Daoy (cell line): ENCODE measurements at regions not wholly inside any gene's neighbourhood (a gene's known extent, or its start where the extent isn't known, plus 50 kb on each side); places are given as distances from the start of the nearest gene placed in this dataset.
"Not testable (repeated sequence)": the region's sequence is repeated elsewhere in the genome, so short reads cannot be mapped to it uniquely, and the experiment has no call there.

Experiments
- DNase-seq: peaks from one replicate; pipeline ENCODE4 v3.0.0-alpha.2; 2015; ENCODE audit warnings: low read depth

DNA sequence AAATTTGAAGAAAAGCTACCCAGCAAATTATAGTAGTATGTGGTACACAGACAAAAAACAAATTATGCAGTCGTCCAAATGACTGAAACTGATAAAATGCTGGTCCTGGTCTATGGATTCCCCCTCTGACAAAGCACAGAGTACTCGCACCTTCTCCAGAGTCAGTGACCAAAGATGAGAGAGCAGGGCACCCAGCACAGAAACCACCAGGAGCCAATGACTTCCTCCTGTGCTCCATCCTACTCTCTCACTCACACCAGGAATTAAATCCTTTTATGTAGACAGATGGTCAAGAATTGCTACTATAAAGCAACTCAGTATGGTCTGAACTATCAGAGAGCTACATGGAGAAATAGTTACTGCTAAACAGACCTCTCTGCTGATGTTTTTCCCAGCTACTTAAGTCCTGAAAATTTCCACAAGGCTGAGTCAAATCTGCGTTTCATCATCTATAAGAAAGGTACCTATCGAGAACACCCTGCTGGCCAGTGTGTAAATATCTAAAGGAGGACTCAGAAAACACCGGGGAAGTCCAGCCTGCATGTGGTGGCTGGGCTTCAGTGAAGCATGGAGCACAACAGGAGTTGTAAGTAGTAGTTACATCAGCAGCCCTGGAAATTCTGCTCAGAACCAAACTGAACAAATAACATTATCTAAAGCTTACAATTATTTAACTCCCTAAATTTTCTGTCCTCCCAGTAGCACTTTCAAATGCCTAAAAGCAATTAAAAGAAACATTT is 84.5 kb upstream of the FBXO28 start:
- not testable (repeated sequence) for DNase-seq

DNA sequence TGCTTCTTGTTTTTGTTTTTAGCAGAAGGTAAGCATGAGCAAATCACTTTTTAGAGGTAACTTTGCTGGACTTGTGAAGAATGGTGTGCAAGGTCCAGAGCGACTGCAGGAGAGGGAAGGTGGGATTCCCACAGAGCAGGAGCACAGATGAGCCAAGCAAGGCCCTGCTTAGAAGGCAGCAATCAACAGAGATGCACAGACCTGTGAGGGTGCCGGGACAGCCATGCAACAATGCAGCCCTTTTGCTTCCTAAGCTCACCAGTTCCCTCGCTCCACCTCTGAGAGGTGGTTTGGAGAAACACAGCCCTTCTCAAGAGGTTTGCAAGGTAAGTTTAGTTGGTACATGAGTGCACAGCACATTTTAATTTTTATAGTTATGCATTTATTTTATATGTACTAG is 85.1 kb upstream of the FBXO28 start:
- not testable (repeated sequence) for DNase-seq

DNA sequence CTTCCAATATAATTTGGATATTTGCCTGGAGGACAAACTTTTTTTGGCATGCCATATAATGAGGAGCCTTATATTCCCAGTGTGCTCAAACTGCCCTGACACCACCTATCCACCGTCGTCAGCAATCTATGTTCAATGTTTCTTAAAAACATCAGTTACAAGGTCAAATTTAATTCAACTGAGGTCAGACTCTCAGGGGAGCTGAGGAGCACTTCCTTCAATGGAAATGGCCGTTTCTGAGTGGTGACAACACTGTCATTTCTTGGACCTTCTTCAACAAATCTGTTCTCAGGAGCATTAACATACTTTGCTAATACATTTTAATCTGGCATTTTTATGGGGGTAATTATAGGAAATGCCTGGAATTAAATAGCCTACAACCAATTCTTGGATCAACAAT is 90.8 kb upstream of the FBXO28 start:
- not testable (repeated sequence) for DNase-seq

DNA sequence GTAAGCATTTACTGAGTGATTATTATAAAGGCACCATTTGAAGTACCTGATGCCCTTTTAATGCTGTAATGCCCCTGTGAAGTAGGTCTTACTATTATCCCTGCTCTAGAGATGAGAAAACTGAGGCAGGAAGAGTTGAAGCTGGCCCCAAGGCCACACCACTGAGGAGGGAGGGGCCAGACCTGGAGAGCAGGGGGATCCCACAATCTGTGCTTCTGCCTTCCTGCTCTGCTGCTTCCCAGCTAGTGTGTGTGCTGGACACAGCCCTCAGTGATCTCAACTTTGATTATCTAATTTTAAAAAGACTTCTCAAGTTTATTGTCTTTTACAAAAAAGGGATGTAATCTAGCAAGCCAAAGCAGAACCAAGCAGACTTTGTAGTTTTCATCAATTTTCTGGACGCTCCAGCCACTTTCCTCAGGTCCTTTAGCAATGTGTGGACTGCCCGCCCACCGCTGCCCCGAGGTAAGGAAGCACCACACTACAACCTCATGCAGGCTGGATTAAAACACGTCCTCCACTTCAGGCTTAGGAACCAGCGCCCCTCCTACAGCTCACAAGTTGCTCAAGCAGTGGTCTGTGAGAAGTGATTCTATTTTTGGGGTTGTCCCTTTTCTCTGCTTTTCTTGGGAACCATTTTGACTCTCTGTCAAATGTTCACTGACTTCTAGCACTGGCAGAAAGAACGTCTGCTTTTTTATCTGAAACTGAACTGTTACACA is 91.5 kb upstream of the FBXO28 start:
- not testable (repeated sequence) for DNase-seq

DNA sequence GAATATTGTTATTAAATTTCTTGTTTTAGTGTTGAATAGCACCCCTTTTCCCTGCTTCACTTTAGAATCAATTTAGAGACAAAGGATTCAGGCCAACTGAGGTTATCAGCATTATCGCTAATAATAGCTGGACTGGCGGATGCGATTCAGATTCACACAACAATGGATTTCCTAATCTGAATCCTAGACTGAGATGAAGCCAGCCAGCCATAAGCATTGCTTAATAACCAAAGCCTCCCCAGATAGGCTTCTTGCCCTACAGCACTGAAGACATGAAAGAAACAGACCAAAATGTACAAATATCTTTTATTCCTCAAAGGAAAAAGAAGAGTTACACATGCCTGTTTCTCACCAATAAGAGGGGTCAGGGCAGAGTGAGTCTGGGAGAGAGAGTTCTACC is 94.0 kb upstream of the FBXO28 start:
- not testable (repeated sequence) for DNase-seq

DNA sequence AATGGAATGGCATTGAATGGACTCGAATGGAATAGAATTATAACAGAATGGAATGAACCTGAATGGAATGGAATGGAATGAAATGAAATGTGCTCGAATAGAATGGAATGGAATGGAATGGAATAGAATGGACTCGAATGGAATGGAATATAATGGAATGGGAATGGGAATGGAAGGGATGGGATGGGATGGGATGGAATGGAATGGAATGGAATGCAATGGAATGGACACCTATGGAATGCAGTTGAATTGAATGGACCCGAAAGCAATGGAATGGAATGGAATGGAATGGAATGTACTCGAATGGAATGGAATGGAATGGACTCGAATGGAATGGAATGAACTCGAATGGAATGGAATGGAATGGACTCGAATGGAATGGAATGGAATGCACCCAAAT is 98.1 kb upstream of the FBXO28 start:
- not testable (repeated sequence) for DNase-seq

DNA sequence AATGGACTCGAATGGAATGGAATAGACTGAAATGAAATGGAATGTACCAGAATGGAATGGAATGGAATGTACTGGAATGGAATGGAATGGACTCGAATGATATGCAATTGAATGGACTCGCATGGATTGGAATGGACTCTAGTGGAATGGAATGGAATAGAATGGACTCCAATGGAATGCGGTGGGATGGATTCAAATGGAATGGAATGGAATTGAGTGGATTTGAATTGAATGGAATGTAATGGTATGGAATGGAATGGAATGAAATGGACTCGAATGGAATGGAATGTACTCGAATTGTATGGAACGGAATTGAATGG is 99.6 kb upstream of the FBXO28 start:
- DNase-seq, result no peak

DNA sequence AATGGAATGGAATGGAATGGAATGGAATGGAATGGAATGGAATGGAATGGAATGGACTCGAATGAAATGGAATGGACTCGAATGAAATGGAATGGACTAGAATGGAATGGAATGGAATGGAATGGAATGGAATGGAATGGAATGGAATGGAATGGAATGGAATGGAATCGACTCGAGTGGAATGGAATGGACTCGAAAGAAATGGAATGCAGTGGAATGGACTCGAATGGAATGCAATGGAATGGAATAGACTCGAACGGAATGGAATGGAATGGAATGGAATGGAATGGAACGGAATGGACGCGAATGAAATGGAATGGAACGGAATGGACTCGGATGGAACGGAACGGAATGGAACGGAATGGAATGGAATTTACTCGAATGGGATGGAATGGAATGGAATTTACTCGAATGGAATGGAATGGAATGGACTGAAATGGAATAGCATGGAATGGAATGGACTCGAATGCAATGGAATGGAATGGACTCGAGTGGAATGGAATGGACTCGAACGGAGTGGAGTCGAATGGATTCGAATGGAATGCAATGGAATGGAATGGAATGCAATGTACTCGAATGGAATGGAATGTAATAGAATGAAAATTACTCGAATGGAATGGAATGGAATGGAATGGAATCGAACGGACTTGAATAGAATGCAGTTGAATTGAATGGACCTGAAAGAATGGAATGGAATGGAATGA is 100.1 kb upstream of the FBXO28 start:
- not testable (repeated sequence) for DNase-seq

DNA sequence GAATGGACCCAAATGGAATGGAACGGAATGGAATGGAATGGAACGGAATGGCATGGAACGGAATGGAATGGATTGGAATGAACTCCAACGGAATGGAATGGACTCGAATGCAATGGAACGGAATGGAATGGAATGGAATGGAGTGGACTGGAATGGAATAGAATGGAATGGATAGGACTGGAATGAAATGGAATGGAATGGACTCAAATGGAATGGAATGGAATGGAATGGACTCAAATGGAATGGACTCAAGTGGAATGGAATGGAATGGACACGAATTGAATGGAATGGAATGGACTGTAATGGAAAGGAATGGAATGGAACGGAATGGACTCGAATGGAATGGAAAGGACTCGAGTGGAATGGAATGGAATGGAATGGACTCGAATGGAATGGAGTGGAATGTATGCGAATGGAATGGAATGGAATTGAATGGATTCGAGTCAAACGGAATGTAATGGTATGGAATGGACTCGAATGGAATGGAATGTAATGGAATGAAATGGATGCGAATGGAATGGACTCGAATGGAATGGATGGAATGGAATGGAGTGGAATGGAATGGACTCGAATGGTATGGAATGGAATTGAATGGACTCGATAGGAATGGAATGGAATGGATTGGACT is 101.0 kb upstream of the FBXO28 start:
- DNase-seq, result peak; percentile 3

DNA sequence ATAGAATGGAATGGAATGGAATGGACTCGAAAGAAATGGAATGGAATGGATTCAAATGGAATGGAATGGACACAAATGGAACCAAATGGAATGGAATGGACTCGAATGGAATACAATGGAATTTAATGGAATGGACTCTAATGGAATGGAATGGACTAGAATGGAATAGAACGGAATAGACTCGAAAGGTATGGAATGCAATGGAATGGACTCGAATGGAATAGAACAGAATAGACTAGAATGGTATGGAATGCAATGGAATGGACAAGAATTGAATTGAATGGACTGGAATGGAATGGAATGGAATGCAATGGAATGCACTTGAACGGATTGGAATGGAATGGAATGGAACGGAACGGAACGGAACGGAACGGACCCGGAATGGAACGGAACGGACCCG is 101.7 kb upstream of the FBXO28 start:
- DNase-seq, result not testable (repeated sequence)

DNA sequence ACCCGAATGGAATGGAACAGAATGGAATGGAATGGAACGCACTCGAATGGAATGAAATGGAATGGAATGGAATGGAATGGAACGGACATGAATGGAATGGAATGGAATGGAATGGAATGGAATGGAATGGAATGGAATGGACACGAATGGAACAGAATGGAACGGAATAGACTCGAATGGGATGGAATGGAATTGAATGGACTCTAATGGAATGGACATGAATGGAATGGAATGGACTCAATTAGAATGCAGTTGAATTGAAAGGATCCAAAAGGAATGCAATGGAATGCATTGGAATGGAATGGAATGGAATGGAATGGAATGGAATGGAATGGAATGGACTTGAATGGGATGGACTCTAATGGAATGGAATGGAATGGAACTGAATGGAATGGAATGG is 102.2 kb upstream of the FBXO28 start:
- not testable (repeated sequence) for DNase-seq

DNA sequence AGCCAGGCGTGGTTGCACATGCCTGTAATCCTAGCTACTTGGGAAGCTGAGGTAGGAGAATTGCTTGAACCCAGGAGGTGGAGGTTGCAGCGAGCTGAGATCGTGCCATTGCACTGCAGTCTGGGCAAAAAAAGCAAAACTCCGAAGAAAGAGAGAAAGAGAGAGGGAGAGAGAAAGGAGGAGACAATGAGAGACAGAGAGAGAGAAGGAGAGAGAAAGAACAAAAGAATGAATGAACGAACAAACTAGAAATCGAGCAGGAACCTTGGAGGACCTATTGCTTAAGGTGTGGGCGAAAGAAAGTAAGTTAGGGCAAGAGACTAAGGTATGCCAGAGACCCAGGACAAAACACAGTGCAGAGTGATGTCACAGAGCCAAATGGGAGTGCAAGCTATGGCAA is 102.8 kb upstream of the FBXO28 start:
- not testable (repeated sequence) for DNase-seq

DNA sequence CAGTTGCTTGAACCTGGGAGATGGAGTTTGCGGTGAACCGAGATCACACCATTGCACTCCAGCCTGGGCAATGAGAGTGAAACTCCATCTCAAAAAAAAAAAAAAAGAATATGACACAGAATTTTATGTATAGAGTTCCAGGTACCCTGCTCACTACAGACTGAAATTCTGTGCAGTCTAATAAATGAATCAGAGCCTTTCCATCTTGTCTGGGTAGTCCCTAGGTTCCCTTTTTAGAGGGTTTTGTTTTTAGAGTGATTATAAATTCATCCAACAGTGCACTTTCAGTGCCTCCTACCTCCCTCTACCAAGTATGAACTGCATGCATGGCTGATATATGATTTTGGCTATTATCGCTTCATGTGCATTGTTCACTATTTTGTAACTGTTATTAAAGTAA is 107.9 kb upstream of the FBXO28 start:
- not testable (repeated sequence) for DNase-seq

DNA sequence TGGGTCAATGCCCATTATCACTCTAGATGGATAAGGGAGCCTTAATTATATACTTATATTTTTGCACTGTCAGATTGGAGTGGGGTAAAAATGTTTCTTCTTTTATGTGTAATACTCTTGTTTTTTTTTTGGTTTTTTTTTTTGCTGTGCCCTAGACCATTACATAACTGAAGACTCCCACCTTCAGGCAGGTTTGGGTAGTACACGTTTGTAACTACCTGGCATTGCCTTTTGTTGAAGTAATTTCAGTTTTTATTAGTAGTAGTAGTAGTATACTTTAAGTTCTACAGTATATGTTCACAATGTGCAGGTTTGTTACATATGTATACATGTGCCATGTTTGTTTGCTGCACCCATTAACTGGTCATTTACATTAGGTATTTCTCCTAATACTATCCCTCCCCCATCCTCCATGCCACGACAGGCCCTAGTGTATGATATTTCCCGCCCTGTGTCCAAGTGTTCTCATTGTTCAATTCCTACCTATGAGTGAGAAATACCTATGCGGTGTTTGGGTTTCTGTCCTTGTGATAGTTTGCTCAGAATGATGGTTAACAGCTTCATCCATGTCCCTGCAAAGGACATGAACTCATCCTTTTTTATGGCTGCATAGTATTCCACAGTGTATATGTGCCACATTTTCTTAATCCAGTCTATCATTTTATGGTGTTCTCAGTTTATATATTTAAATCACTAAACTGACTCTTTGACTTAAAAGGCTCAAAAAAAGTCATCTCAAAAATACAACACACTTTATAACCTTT is 109.2 kb upstream of the FBXO28 start:
- DNase-seq, result peak; percentile 44

DNA sequence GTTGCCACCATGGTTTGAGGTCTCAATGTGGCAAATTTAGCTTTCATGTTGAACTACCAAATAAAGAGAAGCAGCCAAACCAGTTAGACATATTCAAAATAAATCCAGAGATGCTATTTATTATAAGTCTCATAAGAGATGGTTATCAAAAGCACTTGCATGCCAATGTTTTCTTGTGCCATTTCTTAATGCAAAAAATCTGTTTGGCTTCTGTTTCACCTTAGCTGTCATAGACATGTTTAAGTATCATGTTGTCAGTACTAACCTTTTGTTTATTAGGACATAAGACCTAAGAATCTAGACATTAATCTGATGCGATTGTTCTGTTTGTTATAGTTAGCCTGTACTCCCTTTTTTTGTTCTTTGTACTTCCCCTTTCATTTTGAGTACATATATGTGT is 110.0 kb upstream of the FBXO28 start:
- not testable (repeated sequence) for DNase-seq

DNA sequence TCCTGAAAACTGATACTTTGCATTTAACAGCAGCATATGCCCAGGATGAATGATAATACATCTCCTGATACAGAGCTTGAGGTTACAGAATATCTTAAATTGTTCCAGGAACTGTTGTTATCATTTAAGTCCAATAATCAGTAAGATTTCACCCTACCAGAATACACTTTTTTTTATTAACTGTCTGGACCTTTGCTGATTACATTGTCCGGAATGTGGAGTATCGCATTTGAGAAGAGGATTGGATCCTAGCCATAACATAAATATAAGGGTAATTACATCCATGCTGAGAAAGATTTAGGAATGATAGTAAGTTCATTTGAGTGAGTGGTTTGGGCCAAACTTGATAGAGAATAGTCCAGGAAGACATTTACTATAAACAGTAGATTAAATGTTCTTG is 112.2 kb upstream of the FBXO28 start:
- DNase-seq, result not testable (repeated sequence)

DNA sequence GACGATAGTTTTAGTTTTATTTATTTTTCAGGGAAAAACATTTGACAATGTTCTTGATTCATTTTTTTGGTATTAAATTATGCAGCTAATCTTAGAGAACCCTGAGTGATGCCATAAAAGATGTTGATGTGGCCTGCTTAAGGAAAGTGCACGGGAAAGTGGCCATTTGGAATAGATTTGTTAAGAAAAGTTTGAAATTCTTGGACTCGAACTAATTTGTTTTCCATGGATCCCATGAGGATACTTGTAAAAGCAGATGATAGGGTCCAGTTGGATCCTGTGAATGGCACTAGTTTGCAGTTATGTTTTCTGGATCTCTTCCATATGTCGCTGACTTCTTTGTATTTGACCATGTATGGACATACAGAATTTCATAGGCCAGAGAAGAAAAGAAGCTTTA is 114.2 kb upstream of the FBXO28 start:
- not testable (repeated sequence) for DNase-seq

DNA sequence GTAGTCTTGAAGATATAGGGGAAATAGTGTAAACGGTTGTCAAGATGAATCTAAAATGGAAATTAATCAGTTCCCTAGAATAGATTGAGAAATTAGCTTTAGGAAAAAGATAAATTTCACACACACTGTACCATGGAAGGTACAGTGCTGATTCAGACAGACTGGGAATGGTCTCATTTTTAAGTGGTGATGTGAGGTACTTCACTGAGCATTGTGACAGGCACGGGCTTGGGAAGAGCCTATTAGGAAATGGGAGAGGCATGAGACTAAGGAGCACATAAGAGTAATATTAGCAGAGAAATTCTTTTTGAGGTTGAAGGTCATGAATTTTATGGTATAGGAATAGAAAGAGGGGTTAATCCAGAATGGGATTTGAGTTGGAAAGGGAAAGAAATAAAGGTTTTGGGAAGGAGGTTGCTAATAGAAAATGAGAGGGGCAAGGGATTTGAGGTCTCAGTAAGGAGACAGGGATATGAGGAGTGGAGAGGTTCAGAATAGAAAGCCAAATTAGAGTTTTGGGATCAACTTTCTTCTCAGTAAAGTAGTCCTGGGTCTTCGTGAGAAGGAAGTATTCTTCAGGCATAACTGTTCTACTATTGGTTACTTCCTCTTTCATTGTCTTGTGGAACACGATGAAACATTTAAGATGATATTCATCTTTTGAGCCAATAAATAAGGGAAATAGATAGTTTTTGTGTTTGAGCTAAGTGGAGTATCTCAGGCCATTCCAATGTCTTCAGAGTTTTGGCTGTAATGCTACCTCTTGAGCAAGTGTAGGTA is 115.0 kb upstream of the FBXO28 start:
- DNase-seq, result not testable (repeated sequence)

DNA sequence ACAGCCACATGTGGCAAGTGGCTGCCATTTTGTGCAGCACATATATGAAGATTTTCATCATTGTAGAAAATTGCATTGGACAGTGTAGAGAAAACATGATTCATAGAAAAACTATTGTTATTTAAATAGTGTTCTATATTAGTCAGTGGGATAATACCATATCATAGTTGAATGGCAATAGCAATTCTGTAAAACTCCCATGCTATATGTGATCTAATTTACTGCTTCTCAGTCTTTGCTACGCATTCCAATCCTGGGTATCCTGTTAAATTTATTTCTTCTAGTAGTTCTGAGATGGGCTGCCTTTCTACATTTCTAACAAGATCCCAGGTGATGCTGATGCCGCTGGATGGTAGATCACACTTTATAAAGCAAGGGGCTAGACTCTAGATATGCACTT is 117.5 kb upstream of the FBXO28 start:
- not testable (repeated sequence) for DNase-seq

DNA sequence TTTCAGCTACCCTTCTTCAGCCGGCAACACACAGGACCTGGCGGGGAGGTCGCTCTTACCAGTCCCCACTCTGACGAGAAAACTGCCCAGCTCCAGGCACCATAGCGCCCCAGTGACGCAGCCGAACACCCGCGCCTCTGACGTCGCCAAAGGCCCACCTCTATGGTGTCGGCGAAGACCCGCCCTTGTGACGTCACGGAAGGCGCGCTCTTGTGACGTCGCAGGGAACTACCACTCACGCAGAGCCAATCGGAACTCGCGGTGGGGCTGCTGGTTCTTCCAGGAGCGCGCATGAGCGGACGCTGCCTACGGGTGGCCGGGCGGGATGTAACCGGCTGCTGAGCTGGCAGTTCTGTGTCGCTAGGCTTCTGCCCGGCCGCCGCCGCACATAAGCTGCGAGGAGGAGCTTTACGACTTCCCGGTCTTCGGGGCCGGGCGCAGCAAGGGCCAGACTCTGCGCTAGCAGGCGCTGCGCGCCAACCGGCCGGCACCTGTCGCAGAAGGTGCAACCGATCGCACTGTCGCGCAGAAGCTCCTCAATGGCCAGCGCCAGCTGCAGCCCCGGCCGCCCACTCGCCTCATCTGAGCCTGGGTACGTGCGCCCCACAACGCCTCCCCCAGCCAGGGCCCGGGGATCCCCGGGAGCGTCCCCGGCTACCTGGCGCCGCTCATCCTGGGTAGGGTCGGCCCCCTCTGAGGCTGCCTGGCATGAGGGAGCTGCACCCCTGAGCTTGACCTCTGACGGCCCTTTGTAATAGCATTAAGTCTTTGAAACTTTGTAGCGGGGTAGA is 121.3 kb upstream of the FBXO28 start:
- peak; percentile 100 for DNase-seq
